ENCODE measurements at regions not wholly inside any gene's neighbourhood (a gene's known extent, or its start where the extent isn't known, plus 50 kb on each side); places are given as distances from the start of the nearest gene placed in this dataset.
"Not testable (repeated sequence)": the region's sequence is repeated elsewhere in the genome, so short reads cannot be mapped to it uniquely, and the experiment has no call there.

DNA sequence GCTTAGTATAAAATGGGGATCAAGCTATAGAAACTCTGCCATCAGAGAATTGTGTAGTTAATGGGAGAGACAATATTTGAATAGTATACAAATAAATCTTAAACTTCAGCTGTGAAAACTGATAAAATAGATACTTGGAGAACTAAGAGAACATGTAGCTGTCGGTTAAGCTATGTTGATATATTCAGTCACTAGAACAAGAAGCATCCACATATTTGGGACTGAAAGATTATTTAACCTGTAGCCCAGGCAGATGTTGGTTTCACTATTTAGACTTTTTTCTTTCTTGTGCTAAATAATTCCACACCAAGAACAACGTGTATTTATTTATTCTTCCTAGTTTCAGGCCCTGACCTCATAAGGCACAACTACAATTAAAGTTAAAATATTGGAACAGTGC is 521.0 kb upstream of the CCNG1 start:
- DNase-seq (ENCODE audit: low read depth in 2 of 2), result no peak
- no peak overlapping the region for H3K4me3 ChIP-seq (replicated peaks in 1 of 2; ENCODE audit: low read depth in 2 of 2, low read length in 2 of 2)

DNA sequence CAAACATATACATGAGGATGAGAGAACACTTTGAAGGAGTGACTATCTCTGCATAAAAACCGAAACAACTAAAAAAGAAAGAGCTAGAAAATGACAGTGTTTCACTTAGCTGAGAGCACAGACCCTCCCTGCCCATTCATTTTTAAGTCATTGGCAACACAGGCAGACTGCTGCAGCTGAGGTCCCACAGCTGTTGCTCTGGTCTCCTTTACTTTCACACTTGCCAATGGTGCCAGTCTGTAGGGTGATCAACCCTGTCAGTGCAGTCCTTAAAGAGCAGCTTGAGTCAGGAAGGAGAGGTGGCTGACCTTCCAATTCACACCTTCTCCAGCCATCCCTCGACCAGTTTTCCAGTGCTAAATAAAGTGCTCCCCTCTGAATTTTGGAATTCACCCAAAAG is 508.3 kb upstream of the CCNG1 start:
- no peak for DNase-seq (ENCODE audit: low read depth in 2 of 2)
- TF ChIP-seq, protein P1, sequence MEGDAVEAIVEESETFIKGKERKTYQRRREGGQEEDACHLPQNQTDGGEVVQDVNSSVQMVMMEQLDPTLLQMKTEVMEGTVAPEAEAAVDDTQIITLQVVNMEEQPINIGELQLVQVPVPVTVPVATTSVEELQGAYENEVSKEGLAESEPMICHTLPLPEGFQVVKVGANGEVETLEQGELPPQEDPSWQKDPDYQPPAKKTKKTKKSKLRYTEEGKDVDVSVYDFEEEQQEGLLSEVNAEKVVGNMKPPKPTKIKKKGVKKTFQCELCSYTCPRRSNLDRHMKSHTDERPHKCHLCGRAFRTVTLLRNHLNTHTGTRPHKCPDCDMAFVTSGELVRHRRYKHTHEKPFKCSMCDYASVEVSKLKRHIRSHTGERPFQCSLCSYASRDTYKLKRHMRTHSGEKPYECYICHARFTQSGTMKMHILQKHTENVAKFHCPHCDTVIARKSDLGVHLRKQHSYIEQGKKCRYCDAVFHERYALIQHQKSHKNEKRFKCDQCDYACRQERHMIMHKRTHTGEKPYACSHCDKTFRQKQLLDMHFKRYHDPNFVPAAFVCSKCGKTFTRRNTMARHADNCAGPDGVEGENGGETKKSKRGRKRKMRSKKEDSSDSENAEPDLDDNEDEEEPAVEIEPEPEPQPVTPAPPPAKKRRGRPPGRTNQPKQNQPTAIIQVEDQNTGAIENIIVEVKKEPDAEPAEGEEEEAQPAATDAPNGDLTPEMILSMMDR (IDR thresholded peaks at IDR 0.05; ENCODE audit: low read depth, low read length), result no peak
- H3K4me3 ChIP-seq (replicated peaks in 1 of 2; ENCODE audit: low read depth in 2 of 2, low read length in 2 of 2), result no peak overlapping the region

More for the DNA sequence above, 521.0 kb upstream of the CCNG1 start:
- TF ChIP-seq, protein P1 (IDR thresholded peaks at IDR 0.05; ENCODE audit: low read depth, low read length), result no peak

DNA sequence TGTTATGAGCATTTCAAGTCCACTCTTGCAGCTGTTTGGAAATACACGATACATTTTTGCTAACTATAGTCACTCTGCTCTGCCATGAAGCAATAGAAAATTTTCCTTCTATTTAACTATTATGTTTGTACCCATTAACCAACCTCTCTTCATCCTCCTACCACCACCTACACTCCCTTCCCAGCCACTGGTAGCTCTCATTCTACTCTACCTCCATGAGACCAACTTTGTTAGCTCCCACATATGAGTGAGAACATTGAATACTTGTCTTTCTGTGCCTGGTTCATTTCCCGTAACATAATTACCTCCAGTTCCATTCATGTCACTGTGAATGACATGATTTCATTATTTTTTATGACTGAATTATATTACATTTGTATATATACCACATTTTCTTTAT is 505.9 kb upstream of the CCNG1 start:
- DNase-seq (ENCODE audit: low read depth in 2 of 2), result no peak
- TF ChIP-seq, protein P1 (IDR thresholded peaks at IDR 0.05; ENCODE audit: low read depth, low read length), result no peak
- no peak overlapping the region for H3K4me3 ChIP-seq (replicated peaks in 1 of 2; ENCODE audit: low read depth in 2 of 2, low read length in 2 of 2)

DNA sequence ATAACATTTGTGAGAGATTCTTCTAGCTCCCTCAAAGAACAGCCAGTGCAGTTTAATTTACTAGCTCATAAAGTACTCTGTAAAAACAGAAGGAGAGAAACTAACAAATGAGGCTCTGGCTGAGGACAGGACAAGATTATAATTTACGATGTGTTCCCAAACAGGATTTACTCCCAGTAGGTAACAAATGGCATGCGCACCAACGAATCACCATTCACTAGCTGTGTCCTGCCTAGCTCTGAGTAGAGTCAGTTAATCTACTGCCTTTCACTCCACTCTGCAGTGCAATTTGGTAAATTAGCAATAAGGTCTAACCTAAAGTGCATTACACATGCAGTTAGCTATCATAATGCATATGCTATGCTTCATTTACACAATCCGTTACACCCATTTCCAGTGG is 497.4 kb upstream of the CCNG1 start:
- DNase-seq (ENCODE audit: low read depth in 2 of 2), result no peak
- H3K4me3 ChIP-seq (replicated peaks in 1 of 2; ENCODE audit: low read depth in 2 of 2, low read length in 2 of 2), result no peak overlapping the region
- TF ChIP-seq, protein P1 (IDR thresholded peaks at IDR 0.05; ENCODE audit: low read depth, low read length), result no peak

DNA sequence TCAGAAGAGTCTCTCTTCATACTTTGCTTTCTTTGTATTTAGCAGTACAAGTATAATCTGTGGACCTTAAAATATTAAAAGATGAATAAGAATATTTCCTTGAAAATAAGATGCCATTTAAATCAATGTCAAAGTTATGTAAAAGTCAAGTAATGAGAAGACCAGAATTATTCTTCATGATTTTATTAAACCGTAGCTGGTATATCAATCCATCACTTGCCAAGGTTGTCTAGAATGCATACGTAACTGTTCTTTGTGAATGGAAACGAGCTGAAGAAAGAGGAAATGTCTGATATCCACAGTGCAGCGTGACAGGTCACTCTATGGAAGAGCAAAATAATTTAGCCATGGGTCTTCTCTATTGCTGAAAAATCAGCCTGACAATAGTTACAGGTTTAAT is 488.7 kb upstream of the CCNG1 start:
- H3K4me3 ChIP-seq (replicated peaks in 1 of 2; ENCODE audit: low read depth in 2 of 2, low read length in 2 of 2), result no peak overlapping the region
- TF ChIP-seq, protein P1 (IDR thresholded peaks at IDR 0.05; ENCODE audit: low read depth, low read length), result no peak
- DNase-seq (ENCODE audit: low read depth in 2 of 2), result no peak

DNA sequence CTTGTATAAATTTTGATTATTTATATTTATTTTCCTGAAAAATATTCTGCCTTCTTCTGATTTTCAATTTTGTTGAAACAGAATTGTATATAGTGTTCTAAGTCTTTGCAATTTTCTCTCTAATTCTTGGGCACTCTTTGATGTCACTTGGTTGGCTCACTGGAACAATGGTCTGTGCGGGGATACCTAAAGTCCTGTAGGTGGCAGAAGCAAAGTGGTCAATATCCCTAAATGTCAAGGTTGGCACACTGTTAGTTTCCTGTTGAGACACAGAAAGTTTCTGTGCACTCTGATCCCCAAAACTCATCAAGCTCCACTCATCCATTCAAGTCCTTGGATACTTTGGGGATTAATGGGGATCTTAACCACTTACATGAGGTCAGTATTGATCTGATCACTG is 480.8 kb upstream of the CCNG1 start:
- TF ChIP-seq, protein P1 (IDR thresholded peaks at IDR 0.05; ENCODE audit: low read depth, low read length), result no peak
- no peak overlapping the region for H3K4me3 ChIP-seq (replicated peaks in 1 of 2; ENCODE audit: low read depth in 2 of 2, low read length in 2 of 2)
- no peak for DNase-seq (ENCODE audit: low read depth in 2 of 2)

DNA sequence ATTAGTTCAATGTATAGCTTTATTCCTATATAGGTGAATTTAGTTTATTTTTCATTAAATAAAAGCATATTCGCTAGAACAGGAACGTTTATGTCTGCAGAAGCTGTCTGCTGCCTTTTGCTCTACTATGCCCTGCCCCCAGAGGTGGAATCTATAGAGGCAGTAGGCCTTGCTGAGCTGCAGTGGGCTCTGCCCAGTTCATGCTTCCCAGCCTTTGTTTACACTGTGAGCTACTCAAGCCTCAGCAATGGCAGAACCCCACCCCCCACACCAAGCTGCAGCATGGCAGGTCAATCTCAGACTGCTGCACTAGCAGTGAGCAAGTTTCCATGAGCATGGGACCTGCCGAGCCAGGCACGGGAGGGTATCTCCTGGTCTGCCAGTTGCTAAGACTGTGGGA is 473.3 kb upstream of the CCNG1 start:
- DNase-seq (ENCODE audit: low read depth in 2 of 2); H3K4me3 ChIP-seq (replicated peaks in 1 of 2; ENCODE audit: low read depth in 2 of 2, low read length in 2 of 2): not testable (repeated sequence)

Data from cardiac fibroblast (primary cell).